ENCODE measurements at regions not wholly inside any gene's neighbourhood (a gene's known extent, or its start where the extent isn't known, plus 50 kb on each side); places are given as distances from the start of the nearest gene placed in this dataset.
A peak's percentile ranks its signal among the peaks of the same experiment; 100 is the strongest.

- ATAC-seq (ENCODE audit: insufficient read depth, low read depth): peak; percentile 79
- Histone ChIP-seq H3K79me2 (ENCODE audit: insufficient read depth, low read length) (peaks cover 59% of the 10 kb centered on the region), H3K27me3 (ENCODE audit: insufficient read depth, low read length, poor library complexity) (no peaks in the 10 kb centered on the region), H3K36me3 (ENCODE audit: insufficient read depth, low read length) (no peaks in the 10 kb centered on the region), H3K4me1 (ENCODE audit: insufficient read depth, low read length) (peaks cover 99% of the 10 kb centered on the region), H3K9ac (ENCODE audit: low read depth, low read length) (peak overlapping the region; percentile 68), H3K4me2 (ENCODE audit: insufficient read depth, low read length) (peak overlapping the region; percentile 63), H3K27ac (ENCODE audit: low read length) (peak overlapping the region; percentile 98), H2AFZ (ENCODE audit: low read depth, low read length) (no peak overlapping the region), H4K20me1 (ENCODE audit: insufficient read depth, low read length) (no peaks in the 10 kb centered on the region), H3K4me3 (ENCODE audit: low read depth in 1 of 2, low read length in 2 of 2) (peak overlapping the region in 1 of 2 experiments; percentile 28; a peak in 1 of 4 replicates), H3K9me3 (ENCODE audit: insufficient read depth, low read length, severe bottlenecking) (no peaks in the 10 kb centered on the region)
- TF ChIP-seq CTCF (IDR thresholded peaks at IDR 0.05; ENCODE audit: borderline replicate concordance, extremely low read depth, low read length, poor library complexity, severe bottlenecking): no peak
- TF ChIP-seq EZH2 (IDR thresholded peaks at IDR 0.05; ENCODE audit: borderline replicate concordance, low read depth, low read length, severe bottlenecking): no peak
- DNase-seq: peak; percentile 65
These were observed 534.5 kb downstream of the PTPRC start for GRCh38 chr1:199173356-199173755.

- peak; percentile 81 for DNase-seq
- peak overlapping the region; percentile 68 for H3K9ac ChIP-seq (ENCODE audit: low read depth, low read length)
These were observed 535.5 kb downstream of the PTPRC start for GRCh38 chr1:199174336-199174735.

GRCh38 chr1:199176713-199177112 is 537.9 kb downstream of the PTPRC start:
- H3K4me3 ChIP-seq (ENCODE audit: low read depth in 1 of 2, low read length in 2 of 2): peak overlapping the region in 1 of 2 experiments; percentile 42; a peak in 2 of 4 replicates
- H3K9me3 ChIP-seq (ENCODE audit: insufficient read depth, low read length, severe bottlenecking): no peaks in the 10 kb centered on the region
- peak overlapping the region; percentile 62 for H2AFZ ChIP-seq (ENCODE audit: low read depth, low read length)
- peak overlapping the region; percentile 56 for H3K9ac ChIP-seq (ENCODE audit: low read depth, low read length)
- H3K36me3 ChIP-seq (ENCODE audit: insufficient read depth, low read length): no peaks in the 10 kb centered on the region
- H3K27me3 ChIP-seq (ENCODE audit: insufficient read depth, low read length, poor library complexity): no peaks in the 10 kb centered on the region
- DNase-seq (peak; percentile 76), ATAC-seq (ENCODE audit: insufficient read depth, low read depth) (peak; percentile 38)
- TF ChIP-seq EZH2 (IDR thresholded peaks at IDR 0.05; ENCODE audit: borderline replicate concordance, low read depth, low read length, severe bottlenecking): no peak
- TF ChIP-seq CTCF (IDR thresholded peaks at IDR 0.05; ENCODE audit: borderline replicate concordance, extremely low read depth, low read length, poor library complexity, severe bottlenecking): peak; percentile 53
- H3K4me1 ChIP-seq (ENCODE audit: insufficient read depth, low read length): peaks cover 96% of the 10 kb centered on the region
- peak overlapping the region; percentile 51 for H3K4me2 ChIP-seq (ENCODE audit: insufficient read depth, low read length)
- H3K79me2 ChIP-seq (ENCODE audit: insufficient read depth, low read length): peaks cover 52% of the 10 kb centered on the region
- peak overlapping the region; percentile 98 for H3K27ac ChIP-seq (ENCODE audit: low read length)
- no peaks in the 10 kb centered on the region for H4K20me1 ChIP-seq (ENCODE audit: insufficient read depth, low read length)

More at GRCh38 chr1:199174336-199174735, 535.5 kb downstream of the PTPRC start:
- Histone ChIP-seq H3K36me3 (ENCODE audit: insufficient read depth, low read length) (no peaks in the 10 kb centered on the region), H3K27ac (ENCODE audit: low read length) (peak overlapping the region; percentile 98), H3K27me3 (ENCODE audit: insufficient read depth, low read length, poor library complexity) (no peaks in the 10 kb centered on the region), H3K79me2 (ENCODE audit: insufficient read depth, low read length) (peaks cover 59% of the 10 kb centered on the region), H4K20me1 (ENCODE audit: insufficient read depth, low read length) (no peaks in the 10 kb centered on the region), H3K4me3 (ENCODE audit: low read depth in 1 of 2, low read length in 2 of 2) (peak overlapping the region in 1 of 2 experiments; percentile 45; a peak in 2 of 4 replicates), H3K4me1 (ENCODE audit: insufficient read depth, low read length) (peaks cover 99% of the 10 kb centered on the region), H3K9me3 (ENCODE audit: insufficient read depth, low read length, severe bottlenecking) (no peaks in the 10 kb centered on the region), H2AFZ (ENCODE audit: low read depth, low read length) (peak overlapping the region; percentile 33; the same call in 1 of the 2 replicates), H3K4me2 (ENCODE audit: insufficient read depth, low read length) (peak overlapping the region; percentile 63)
- TF ChIP-seq EZH2 (IDR thresholded peaks at IDR 0.05; ENCODE audit: borderline replicate concordance, low read depth, low read length, severe bottlenecking) (no peak), CTCF (IDR thresholded peaks at IDR 0.05; ENCODE audit: borderline replicate concordance, extremely low read depth, low read length, poor library complexity, severe bottlenecking) (no peak)
- peak; percentile 56 for ATAC-seq (ENCODE audit: insufficient read depth, low read depth)

Data from DND-41 (cell line).